Medulla oblongata (tissue), 1 donor: ENCODE measurements at regions not wholly inside any gene's neighbourhood (a gene's known extent, or its start where the extent isn't known, plus 50 kb on each side); places are given as distances from the start of the nearest gene placed in this dataset.

Experiments used
- DNase-seq: peaks from one replicate; pipeline ENCODE4 v3.0.0-alpha.2; 2015; ENCODE audit errors: extremely low spot score

DNA sequence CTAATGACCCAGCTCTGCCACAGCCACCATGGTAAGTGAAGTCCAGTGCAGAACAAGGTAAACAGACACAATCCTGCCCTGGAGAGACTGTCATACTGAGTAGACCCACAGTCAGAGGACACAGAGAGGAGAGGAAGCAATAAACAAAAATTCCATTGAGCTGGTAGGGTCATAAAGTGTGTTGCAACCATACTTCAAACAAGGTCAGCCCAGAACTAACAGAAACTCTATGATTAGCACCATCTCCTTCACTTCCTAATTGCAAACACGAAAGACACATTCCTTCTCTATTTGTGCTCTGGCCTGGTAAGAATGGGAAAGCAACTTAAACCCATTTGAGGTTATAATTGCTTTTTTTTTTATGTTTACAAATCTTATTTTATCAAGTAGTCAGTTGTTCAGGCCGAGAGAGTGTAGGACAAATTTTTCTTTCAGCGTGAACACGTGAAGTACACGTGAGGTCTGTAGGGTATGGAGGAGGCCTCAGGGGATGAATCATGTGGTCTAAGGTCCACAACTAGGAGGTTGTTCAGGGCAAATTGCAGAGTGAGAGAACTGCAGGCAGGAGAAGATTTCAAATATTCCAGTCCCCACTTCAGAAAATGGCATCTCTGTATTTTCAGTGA is 71.4 kb upstream of the GLS start:
- DNase-seq, result no peak

- DNase-seq, result no peak
These were observed 70.6 kb upstream of the GLS start for GRCh38 chr2:190809876-190810525.

GRCh38 chr2:190810981-190811587 is 69.5 kb upstream of the GLS start:
- no peak for DNase-seq

- DNase-seq, result no peak
These were observed 68.8 kb upstream of the GLS start for GRCh38 chr2:190811811-190812210.

DNA sequence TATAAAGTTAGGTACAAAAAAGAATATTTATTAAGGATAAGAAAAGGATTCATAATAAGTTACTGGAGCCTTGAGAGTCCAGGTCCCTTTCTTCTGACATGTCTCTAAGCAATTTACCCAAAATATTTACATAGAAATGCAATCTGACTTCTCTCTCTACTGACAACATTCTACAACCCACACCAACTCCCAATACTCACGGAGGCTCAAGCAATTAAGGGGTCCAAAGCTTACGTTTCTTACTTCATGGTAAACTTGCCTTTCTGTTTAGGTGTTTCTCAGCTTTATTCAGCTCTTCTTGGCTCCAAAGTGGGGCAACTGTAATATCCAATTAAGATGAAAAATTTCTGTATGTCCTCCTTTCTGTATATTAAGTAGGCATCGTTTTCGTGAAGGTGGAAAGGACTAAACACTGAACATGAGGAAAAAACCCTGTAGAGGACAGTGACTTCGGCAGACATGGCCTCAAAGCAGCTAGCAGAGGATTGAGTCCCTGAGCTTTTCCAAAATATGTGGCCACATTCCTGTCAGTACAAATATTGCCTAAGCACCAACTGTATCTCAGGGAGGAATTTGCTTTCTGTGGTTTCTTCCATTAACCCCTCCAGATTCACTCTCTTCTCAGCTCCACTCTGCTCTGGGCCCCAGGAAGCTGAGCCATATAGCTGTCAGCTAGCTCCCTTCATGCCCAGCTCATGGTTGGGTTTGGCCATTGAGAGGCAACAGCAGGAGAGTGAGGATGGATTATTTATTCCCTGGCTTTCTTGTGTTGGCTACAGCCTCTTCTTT is 67.9 kb upstream of the GLS start:
- DNase-seq, result no peak

GRCh38 chr2:190815226-190815625 is 65.4 kb upstream of the GLS start:
- DNase-seq, result no peak

DNA sequence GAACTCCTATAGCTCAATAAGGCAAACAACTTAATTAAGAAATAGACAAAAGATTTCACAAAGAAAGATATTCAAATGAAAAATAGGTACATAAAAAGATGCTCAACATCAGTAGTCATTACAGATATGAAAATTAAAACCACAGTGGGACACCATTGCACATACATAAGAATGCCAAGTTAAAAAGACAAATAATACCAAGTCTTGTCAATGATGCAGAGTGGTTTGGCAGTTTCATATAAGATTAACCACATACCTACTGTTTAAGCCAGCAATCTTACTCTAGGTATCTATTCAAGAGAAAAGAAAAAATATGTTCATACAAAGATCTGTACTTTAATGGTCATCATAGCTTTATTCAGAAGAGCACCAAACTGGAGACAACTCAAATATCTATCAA is 63.5 kb upstream of the GLS start:
- DNase-seq, result no peak

DNA sequence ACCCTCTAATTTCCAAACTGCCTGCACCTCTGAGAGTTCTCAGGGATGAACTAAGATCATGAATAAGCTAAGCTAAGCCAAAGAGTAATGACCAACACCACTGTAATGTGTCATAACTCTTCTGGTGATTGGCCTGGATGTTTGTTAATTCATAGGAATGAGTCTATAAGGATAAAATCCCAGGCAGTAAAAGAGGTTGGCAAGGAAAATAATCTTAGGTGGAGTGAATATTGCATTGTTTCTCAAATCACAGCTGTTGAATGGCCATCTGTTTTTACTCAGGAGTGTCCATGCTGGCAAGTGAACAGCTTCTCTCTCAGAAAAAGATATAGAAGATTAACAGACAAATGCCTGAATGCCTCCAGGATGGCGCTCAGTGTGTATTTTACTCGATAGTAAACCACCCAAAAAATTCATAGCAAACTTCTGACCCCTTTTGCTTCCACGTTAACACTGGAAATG is 60.8 kb upstream of the GLS start:
- DNase-seq, result no peak

DNA sequence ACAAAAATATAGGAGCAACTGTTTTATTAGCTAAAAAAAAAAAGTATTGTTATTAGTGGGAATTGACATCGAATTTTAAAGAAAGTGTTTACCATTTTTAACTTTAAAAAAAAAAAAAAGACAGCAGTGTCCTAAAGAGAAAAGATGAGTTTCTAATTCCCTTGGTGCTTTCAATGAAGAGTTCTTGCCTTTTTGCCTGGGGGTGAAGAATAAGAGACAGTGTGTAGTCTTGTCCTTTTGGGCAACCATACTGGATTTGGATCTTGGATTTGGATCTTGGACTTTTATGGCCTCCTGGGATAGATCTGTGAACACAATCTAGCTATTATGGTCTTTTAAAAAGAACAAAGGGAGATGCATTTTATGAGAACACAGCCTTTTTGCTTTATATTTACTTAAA is 60.2 kb upstream of the GLS start:
- DNase-seq, result no peak

GRCh38 chr2:190822043-190822442 is 58.6 kb upstream of the GLS start:
- DNase-seq, result no peak

- DNase-seq, result no peak
These were observed 52.9 kb upstream of the GLS start for GRCh38 chr2:190827720-190828119.

- DNase-seq, result no peak
These were observed 51.0 kb upstream of the GLS start for GRCh38 chr2:190829642-190830041.
